SKM-1 treated with dmso at 0.1 percent for 144 hours (cell line): ENCODE measurements at regions not wholly inside any gene's neighbourhood (a gene's known extent, or its start where the extent isn't known, plus 50 kb on each side); places are given as distances from the start of the nearest gene placed in this dataset.

Experiments
- DNase-seq: peaks from one replicate; lab custom pipeline; 2025; ENCODE audit not compliant: unreplicated experiment; lab: John Stamatoyannopoulos, UW

DNA sequence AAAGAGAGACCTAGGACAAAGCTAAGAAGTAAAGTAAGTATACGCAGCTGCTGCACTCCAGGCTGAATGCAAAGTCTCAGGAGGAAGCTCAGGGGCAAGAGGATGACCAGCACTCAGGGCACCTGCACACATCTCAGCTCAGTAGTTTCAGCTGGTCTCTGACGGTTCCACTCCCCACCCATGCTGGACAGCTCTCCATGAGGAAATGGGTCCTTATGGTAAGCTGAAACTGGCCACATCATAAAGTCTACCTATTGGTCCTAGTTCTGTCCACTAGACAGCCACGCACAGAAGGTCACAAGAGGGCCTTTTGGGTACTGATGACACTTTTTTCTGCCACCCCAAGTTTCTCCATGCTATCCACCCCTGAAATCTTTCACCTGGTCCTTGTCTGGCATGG, 215.3 kb downstream of the TTC32 start:
- DNase-seq = no peak

DNA sequence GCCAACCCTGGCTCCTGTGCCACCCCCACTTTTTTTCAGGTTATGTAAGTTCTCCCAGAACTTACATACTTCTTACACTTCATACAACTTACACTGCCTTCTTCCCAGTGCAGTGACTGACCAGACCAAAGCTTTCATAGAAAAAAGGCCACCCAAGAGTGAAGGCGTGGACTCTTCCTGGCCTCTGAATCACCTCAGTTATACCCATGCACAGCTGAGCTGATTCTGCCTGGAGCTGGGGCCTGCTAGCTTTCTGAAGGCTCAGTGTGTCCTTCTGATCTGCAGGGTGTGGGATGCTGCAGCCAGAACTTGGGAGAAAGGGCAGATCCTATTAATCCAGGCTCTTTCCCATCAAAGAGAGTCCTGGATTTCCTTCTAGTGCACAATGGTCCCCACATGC, 216.1 kb downstream of the TTC32 start:
- DNase-seq = no peak

DNA sequence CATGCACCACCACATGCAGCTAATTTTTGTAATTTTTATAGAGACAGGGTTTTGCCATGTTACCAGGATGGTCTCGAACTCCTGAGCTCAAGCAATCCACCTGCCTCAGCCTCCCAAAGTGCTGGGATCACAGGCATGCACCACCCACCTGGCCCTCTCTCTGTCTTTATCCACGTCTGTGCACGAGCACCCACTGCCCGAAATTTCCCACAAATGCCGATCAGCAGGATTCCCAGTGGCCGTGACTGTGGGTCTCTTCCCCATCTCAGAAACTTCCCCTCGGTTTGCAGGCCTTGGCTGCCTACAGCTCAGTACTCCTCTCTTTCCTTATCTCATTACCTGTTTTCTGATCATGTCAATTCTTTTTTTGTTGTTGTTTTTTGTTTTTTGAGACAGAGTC, 217.3 kb downstream of the TTC32 start:
- no peak for DNase-seq

DNA sequence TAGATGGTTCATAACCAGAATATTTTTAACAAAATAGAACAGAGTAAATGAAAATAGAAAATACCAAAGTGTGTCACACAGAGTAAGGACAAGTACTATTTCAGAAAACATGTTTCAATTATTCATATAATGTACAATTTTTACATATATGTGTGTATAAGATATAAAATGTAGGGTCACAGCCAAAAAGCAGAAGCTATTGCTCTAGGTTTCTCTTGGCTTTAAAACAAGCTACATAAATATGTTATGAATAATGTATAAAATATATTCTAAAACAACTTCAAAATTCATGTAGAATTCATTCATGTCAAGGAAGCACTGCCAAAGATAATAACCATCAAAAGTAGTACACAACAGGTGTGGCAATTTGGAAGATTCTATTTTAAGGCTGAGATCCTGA, 218.2 kb downstream of the TTC32 start:
- no peak for DNase-seq

DNA sequence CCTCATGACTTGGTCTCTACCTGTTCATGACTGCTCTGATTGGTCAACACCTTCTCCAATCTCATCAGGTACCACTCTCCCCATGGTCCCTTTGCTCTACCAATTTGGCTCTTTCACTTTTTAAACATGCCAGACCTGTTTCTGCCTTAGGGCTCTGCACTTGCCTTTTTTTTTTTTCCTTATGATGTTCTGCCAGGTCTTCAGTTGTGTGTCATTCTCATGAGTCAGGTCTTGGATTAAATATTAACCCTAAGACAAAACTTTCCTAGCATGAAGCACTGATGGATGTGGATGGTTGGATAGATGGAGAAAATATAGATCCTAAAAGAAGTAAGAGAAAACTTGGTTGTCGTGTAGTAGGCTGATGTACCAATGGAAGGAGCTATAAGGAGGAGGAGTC, 219.3 kb downstream of the TTC32 start:
- DNase-seq = no peak

DNA sequence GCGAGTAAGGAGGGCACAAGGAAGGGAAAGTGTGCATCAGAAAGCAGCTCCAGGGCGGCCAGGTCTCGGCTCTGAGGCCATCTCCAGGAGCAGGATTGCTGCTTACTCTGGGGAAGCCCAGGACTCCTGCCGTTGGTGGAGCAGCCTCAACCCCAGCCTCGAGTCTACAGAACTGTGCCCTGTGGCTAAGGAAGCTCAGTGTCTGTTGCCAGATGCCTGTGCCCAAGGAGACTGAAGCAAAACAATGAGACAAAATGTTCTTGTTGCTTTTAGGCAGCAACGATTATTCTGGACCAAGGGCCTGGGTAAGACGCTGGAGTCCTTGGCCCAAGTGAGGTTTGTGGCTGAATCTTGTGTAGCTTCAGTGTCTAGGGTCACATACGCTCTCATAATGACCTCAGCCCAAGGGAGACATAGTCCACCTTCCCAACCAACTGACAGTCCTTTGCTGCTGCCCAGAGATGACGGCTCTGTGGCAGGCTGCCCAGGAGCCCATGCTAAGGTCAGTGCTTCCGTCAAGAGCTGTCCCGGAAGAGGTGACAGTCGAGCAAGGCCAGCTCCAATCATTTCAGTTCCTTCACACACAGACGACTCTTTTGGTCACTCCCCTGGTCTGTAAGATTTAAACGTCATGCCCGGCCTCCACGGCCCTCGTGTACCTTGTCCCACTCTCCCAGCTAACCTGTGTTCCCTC, 223.8 kb downstream of the TTC32 start:
- no peak for DNase-seq

- DNase-seq = no peak
These were observed 224.5 kb downstream of the TTC32 start for GRCh38 chr2:19677215-19677777.

- DNase-seq = no peak
These were observed 225.0 kb downstream of the TTC32 start for GRCh38 chr2:19676770-19677169.

- no peak for DNase-seq
These were observed 225.8 kb downstream of the TTC32 start for GRCh38 chr2:19675856-19676460.

GRCh38 chr2:19675003-19675629, 226.7 kb downstream of the TTC32 start:
- DNase-seq = no peak

- DNase-seq = no peak
These were observed 227.5 kb downstream of the TTC32 start for GRCh38 chr2:19674051-19675002.

- DNase-seq = no peak
These were observed 228.5 kb downstream of the TTC32 start for GRCh38 chr2:19673213-19673791.

GRCh38 chr2:19671916-19672315, 229.9 kb downstream of the TTC32 start:
- no peak for DNase-seq

GRCh38 chr2:19671311-19671710, 230.5 kb downstream of the TTC32 start:
- no peak for DNase-seq

GRCh38 chr2:19670303-19670702, 231.5 kb downstream of the TTC32 start:
- DNase-seq = no peak

DNA sequence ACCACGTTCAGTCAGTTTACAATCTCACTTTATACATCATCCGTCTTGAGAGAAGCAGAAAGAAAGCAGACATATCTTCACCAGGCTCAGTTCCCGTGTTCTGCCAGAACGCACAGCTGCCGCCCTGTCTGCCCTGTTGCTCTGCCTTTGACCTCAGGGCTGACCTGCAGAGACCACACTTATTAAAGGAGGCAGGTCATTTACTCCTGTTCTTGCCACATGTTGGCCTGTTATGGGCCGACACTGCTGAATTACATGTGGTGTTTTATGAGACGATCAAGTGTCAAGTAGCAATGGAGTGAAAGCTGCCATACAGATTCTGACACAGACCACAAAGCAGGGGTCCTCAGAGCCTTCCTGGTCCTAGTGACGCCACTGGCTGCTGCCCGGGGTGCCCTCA, 232.2 kb downstream of the TTC32 start:
- no peak for DNase-seq

- DNase-seq = no peak
These were observed 232.7 kb downstream of the TTC32 start for GRCh38 chr2:19669126-19669525.

DNA sequence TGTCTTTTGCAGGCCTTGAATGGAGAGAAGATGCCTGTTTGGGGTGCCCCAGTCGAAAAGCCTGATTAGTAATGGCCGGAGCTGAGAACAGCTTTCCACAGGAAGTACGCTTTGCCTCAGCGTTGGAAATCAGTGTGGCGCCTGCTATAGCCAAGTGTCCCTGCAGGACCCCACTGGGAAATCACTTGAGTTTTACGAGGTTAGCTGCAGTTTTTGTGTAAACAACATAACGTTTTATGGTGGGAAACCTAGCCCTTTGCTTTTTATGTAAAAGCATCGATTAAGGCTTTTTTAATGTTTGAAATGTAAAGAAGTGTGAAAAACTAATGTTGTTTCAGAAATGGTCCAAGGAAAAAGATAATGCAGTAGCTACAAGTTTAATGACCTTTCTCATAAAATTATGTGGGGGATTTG, 234.2 kb downstream of the TTC32 start:
- no peak for DNase-seq

- DNase-seq = no peak
These were observed 234.7 kb downstream of the TTC32 start for GRCh38 chr2:19667085-19667484.

DNA sequence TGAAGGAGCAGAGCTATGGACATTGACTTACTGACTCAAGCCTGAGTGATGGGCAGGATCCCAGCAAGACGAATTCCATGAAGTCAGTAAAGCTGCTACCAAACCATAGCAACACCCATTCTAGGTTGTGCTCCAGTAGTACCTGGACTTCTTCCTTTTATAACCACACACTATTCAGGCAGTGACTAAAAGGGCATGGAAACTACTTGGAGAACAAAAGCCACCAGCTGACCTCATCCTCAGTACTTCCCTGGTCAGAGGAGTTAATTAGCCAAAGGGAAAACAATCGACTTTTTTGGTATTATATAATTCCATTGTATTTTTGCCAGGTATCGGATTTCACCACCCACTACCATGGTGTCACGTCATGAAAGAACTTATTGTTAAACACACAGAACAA, 237.1 kb downstream of the TTC32 start:
- no peak for DNase-seq
